K562 (cell line): ENCODE measurements at regions not wholly inside any gene's neighbourhood (a gene's known extent, or its start where the extent isn't known, plus 50 kb on each side); places are given as distances from the start of the nearest gene placed in this dataset.

ENCODE experiments used
- CCNT2 ChIP-seq: IDR thresholded peaks from 2 replicates; pipeline ENCODE4 v1.6.1; 2011; ENCODE audit warnings: borderline replicate concordance, low read depth, mild to moderate bottlenecking, moderate library complexity, mixed read lengths, low read length; ENCODE audit not compliant: insufficient read length; ENCODE audit errors: extremely low read depth
- CTBP1 ChIP-seq: fragments of 450-650 bp; IDR thresholded peaks from 2 replicates; pipeline ENCODE4 v1.6.1; 2016; ENCODE audit warnings: borderline replicate concordance
- EP400 ChIP-seq: fragments of 450-650 bp; IDR thresholded peaks from 2 replicates; pipeline ENCODE4 v1.6.1; 2017; ENCODE audit warnings: antibody characterized with exemption, mild to moderate bottlenecking, moderate library complexity
- HCFC1 ChIP-seq: IDR thresholded peaks from 2 replicates; pipeline ENCODE4 v1.6.1; 2012; ENCODE audit warnings: low read depth, low read length, improper control_type of control experiment
- MTF1 ChIP-seq: fragments of 250-450 bp; sonication (Bioruptor Pico); IDR thresholded peaks from 2 replicates; pipeline ENCODE4 v1.9.0; 2021; ENCODE audit warnings: moderate library complexity, mild to moderate bottlenecking, inconsistent platforms, borderline replicate concordance
- NFXL1 ChIP-seq: fragments of 450-650 bp; formaldehyde crosslinking; IDR thresholded peaks from 2 replicates; pipeline ENCODE4 v1.4.0; 2021; ENCODE audit warnings: mild to moderate bottlenecking
- NR2C1 ChIP-seq, 2 experiments: fragments of 450-650 bp; IDR thresholded peaks; 2 replicates each; pipeline ENCODE4 v1.6.1; 2017; ENCODE audit warnings: mild to moderate bottlenecking in 2 of 2, antibody characterized with exemption in 1 of 2, inconsistent platforms in 1 of 2, missing compliant biosample characterization in 1 of 2, missing genetic modification characterization in 1 of 2
- POLR2A ChIP-seq: fragments of 450-650 bp; conservative IDR thresholded peaks from 2 replicates; pipeline ENCODE4 v1.6.1; 2016
- PURB ChIP-seq: sonication (generic); formaldehyde crosslinking; IDR thresholded peaks from 2 replicates; pipeline ENCODE4 v1.9.0; 2021; ENCODE audit warnings: low read depth, mild to moderate bottlenecking, missing genetic modification reagents
- RBBP5 ChIP-seq: fragments of 200-600 bp; sonication (generic); IDR thresholded peaks from 2 replicates; pipeline ENCODE4 v1.6.1; 2012; ENCODE audit warnings: borderline replicate concordance, mild to moderate bottlenecking, low read length, control low read depth, inconsistent platforms; ENCODE audit not compliant: insufficient read depth, poor library complexity, severe bottlenecking
- RBM22 ChIP-seq: fragments of 200-400 bp; formaldehyde crosslinking; IDR thresholded peaks from 2 replicates; pipeline ENCODE4 v1.6.1; 2018; ENCODE audit warnings: low read length, low read depth; ENCODE audit not compliant: poor library complexity, severe bottlenecking
- RERE ChIP-seq: sonication (generic); formaldehyde crosslinking; IDR thresholded peaks from 2 replicates; pipeline ENCODE4 v1.8.0; 2023; ENCODE audit warnings: missing genetic modification reagents, mild to moderate bottlenecking, borderline replicate concordance
- U2AF2 ChIP-seq: fragments of 200-400 bp; formaldehyde crosslinking; optimal IDR thresholded peaks from 2 replicates; pipeline ENCODE3; 2017; ENCODE audit warnings: low read depth, mild to moderate bottlenecking, low read length
- ZNF695 ChIP-seq: fragments of 450-650 bp; formaldehyde crosslinking; IDR thresholded peaks from 2 replicates; pipeline ENCODE4 v1.4.0; 2020; ENCODE audit warnings: mild to moderate bottlenecking, moderate library complexity
- ZNF740 ChIP-seq, 3 experiments: fragments of 200-800 bp in 1 of 3; sonication (Bioruptor generic) in 1 of 3; sonication (generic) in 1 of 3; formaldehyde crosslinking in 1 of 3; IDR thresholded peaks; 2 replicates each; pipeline versions ENCODE4 v1.6.1 to v1.8.0; 2016 to 2022; ENCODE audit warnings: mild to moderate bottlenecking in 2 of 3, missing compliant biosample characterization in 2 of 3, missing genetic modification characterization in 2 of 3, missing genetic modification reagents in 1 of 3
- ZNF79 ChIP-seq: fragments of 250-450 bp; sonication (Bioruptor Pico); IDR thresholded peaks from 2 replicates; pipeline ENCODE4 v1.4.0; 2020; ENCODE audit warnings: low read depth, mild to moderate bottlenecking, moderate library complexity
- TF ChIP-seq, protein P1 (sequence below): fragments of 250-450 bp; sonication (Bioruptor Pico); IDR thresholded peaks from 2 replicates; pipeline ENCODE4 v1.4.0; 2020; ENCODE audit warnings: mild to moderate bottlenecking, moderate library complexity

GRCh38 chr17:68759343-68760140 is 158.4 kb upstream of the FAM20A start (continued):
- TF ChIP-seq RBBP5 (no peak), NR2C1 (IDR thresholded peaks at IDR 0.05) (peak; percentile 14; the same call in 1 of the 2 replicates), NR2C1 (tag; IDR thresholded peaks at IDR 0.05) (no peak), CTBP1 (peak; percentile 72; the same call in 1 of the 2 replicates), CCNT2 (no peak), POLR2A (no peak), ZNF740 (CRISPR knock-in tag; IDR thresholded peaks at IDR 0.05) (no peak), ZNF740 (tag; IDR thresholded peaks at IDR 0.05) (no peak), HCFC1 (no peak), MTF1 (no peak), ZNF79 (no peak), RERE (CRISPR knock-in tag) (no peak), NFXL1 (no peak), EP400 (peak; percentile 55; the same call in 1 of the 2 replicates), RBM22 (no peak), ZNF695 (CRISPR knock-in tag) (no peak), U2AF2 (no peak), PURB (no peak)
- TF ChIP-seq, protein P1, sequence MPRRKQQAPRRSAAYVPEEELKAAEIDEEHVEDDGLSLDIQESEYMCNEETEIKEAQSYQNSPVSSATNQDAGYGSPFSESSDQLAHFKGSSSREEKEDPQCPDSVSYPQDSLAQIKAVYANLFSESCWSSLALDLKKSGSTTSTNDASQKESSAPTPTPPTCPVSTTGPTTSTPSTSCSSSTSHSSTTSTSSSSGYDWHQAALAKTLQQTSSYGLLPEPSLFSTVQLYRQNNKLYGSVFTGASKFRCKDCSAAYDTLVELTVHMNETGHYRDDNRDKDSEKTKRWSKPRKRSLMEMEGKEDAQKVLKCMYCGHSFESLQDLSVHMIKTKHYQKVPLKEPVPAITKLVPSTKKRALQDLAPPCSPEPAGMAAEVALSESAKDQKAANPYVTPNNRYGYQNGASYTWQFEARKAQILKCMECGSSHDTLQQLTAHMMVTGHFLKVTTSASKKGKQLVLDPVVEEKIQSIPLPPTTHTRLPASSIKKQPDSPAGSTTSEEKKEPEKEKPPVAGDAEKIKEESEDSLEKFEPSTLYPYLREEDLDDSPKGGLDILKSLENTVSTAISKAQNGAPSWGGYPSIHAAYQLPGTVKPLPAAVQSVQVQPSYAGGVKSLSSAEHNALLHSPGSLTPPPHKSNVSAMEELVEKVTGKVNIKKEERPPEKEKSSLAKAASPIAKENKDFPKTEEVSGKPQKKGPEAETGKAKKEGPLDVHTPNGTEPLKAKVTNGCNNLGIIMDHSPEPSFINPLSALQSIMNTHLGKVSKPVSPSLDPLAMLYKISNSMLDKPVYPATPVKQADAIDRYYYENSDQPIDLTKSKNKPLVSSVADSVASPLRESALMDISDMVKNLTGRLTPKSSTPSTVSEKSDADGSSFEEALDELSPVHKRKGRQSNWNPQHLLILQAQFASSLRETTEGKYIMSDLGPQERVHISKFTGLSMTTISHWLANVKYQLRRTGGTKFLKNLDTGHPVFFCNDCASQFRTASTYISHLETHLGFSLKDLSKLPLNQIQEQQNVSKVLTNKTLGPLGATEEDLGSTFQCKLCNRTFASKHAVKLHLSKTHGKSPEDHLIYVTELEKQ (CRISPR knock-in tag), result no peak
